Central memory CD4-positive, alpha-beta T cell (primary cell): ENCODE measurements at regions not wholly inside any gene's neighbourhood (a gene's known extent, or its start where the extent isn't known, plus 50 kb on each side); places are given as distances from the start of the nearest gene placed in this dataset.

Experiments used
- DNase-seq: peaks from one replicate; pipeline ENCODE4 v3.0.0; 2022

GRCh38 chr10:60663850-60664249 is 114.4 kb upstream of the CDK1 start:
- no peak for DNase-seq

- no peak for DNase-seq
Observed at GRCh38 chr10:60662917-60663614, 115.2 kb upstream of the CDK1 start.

DNA sequence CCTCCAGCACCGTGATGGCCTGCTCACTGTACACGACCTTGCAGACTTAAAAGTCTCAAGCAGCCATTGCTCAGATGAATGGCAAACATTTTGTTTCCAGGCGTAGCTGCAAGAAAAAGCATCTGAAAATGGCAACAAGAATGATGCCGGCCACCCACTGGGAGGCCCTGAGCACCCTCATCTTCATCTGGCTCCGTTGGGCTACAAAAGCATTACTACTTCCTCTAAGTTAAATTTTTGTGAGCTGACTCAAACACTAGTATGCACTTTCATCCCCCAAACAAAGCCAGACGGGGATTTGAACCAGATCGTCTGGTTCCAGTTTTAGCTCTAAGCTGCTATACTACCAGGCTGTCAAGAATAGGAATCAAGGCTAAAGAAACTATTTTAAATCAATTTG is 116.6 kb upstream of the CDK1 start:
- no peak for DNase-seq

DNA sequence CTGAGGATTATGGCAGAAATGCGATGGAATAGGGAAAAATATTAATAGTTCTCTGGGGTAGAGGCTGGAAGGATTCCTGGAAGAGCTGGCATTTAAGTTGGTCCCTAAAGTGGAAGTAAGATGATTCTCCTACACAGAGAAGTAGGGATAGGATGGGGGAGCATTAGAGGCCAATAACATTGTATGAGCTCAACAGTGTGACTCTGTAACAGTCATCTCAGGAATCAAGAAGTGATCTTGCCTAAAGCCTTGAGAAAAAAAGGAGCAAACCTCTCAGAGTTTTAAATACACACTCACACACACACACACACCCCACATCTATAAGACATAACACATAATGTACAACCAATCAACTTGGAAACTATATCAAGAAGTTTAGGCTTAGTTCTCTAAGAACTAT is 117.7 kb upstream of the CDK1 start:
- DNase-seq: no peak

DNA sequence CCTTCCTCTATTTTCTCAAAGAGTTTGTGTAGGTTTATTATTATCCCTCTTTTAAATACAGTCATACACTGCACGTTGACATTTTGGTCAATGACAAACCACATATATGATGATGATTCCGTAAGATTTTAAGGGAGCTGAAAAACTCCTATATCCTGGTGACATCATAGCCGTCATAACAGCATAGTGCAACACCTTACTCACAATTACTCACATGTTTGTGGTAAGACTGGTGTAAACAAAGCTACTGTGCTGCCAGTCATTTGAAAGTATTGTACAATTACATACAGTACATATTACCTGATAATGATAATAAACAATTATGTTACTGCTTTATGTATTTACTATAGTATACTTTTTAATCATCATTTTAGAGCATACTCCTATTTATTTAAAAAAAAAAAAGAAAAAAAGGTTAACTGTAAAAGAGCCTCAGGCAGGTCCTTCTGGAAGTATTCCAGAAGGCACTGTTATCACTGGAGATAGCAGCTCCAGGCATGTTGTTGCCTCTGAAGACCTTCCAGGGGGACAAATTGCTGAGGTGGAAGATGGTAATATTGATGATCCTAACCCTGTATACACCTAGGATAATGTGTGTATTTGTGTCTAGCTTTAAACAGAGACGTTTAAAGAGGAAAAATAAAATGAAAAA is 123.3 kb upstream of the CDK1 start:
- no peak for DNase-seq

GRCh38 chr10:60652628-60653027 is 125.7 kb upstream of the CDK1 start:
- DNase-seq: no peak

GRCh38 chr10:60650378-60650800 is 127.9 kb upstream of the CDK1 start:
- no peak for DNase-seq

- no peak for DNase-seq
Observed at GRCh38 chr10:60649485-60650377, 128.5 kb upstream of the CDK1 start.

DNA sequence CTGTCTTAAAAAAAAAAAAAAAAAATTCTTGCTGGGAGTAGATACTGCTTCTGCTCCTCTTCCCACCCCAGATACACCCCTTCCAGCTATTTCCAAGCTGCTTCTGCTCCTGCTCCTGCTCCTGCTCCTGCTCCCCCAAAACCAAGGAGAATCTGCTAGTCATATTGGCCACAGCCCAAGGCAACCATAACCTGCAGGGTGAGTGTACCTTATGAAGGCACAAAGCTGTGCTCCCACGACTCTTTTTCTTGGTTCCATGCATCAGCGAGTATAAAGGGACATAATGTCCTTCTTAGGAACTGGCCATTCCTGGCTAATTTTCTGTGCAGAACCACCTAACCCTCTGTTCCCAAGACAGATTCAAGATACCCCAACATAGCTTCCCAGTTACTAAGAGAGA is 129.5 kb upstream of the CDK1 start:
- no peak for DNase-seq

DNA sequence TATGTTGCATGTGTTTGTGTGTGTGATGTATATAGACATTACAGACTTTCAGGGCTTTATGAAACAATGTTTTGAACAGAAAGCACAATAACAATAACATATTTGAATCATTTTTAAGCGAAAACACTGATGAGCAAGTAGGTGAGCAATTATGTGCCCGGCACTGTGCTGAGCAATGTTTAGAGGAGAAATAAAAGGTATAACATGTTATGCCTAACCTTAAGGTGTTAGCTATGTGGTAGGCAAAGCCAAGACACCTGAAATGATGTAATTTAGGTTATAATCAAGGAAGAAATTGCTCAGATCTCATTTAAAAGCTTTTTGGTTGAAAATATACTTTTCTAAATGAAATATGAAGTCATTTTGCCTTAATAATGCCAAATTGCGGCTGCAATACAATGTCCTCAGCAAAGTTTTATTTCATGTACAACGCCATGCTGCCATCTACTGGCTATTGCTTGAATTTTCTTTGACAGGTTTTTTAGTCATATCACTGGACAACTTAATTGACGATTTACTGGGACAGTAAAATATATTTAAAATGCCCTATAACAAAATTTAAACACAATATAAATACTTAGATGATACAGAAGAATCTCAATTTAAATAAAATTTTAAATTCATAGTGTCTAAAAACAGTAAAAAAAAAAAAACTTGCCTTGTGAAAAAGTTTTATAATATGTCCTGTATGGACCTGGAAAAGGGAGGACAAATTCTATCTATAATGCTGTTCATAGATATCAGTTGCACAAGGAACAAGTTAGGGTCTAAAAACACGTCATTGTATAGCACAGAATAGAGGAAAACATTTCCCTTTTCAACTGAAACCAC is 131.1 kb upstream of the CDK1 start:
- DNase-seq: peak; percentile 25

DNA sequence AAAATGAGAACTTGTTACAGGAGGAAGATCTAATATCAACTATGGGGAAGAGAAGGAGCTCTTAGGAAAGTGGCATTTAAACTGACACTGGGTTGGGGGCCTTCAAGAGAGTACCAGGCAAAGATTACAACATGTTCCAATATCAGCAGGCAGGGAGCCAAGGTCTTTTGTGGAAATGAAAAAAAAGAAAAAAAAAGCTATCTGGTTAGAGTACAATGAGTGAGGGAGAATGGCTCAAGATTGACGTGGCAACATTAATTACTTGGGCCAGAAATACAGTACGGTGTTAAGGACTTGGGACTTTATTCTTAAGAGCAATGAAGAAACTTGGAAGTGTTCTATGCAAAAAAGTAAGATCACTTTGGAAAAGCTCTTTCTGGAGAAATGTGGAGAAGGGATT is 132.3 kb upstream of the CDK1 start:
- no peak for DNase-seq

DNA sequence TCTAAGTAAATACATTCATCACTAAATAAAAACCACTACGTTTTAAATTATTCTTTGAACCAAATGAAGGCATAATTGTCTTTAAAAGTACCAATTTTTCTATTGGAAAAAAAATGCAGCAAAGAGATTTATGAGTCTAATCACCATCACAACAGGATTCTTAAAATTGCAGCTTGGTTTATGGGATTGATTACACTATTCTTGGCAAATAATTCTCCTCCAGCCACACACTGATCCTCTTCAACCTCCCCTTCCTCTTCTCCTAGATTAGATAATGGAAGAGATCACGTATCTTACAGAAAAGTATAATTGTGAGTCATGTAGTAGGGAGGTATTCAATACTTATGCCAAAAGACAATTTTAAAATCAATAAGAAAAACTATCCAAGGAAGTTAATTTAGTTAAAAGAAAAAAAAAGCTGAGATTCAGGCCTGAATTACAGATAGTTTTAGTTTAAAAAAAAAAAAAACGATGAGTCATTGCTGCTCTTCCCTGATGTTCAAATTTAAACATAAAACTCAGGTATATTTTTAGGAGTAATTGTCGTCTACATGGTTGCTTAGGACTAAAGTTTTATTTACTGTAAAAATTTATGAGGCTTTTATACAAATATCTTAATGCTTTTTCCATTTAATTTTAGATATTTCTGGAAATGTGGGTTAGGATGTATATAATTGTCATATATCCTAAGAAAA is 133.7 kb upstream of the CDK1 start:
- no peak for DNase-seq

DNA sequence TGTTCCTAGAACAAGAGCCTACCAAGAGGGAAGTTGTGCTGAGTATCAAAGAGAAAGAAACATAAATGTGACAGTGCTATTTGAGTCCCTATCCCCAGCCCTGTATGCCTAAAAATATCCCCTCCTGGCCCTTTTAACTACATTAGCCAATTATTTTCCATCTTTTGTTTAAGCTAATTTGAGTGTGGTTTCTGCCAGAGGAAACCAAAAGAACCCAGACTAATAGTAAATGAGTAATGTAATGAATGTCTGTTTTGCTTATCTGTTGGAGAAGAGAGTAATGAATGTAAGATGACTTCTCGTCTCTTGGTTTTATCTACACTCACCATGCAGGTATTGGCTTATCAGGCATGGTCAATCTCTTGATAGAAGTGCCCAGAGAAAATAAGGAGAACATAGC is 134.4 kb upstream of the CDK1 start:
- no peak for DNase-seq

GRCh38 chr10:60629332-60629731 is 148.9 kb upstream of the CDK1 start:
- DNase-seq: no peak

DNA sequence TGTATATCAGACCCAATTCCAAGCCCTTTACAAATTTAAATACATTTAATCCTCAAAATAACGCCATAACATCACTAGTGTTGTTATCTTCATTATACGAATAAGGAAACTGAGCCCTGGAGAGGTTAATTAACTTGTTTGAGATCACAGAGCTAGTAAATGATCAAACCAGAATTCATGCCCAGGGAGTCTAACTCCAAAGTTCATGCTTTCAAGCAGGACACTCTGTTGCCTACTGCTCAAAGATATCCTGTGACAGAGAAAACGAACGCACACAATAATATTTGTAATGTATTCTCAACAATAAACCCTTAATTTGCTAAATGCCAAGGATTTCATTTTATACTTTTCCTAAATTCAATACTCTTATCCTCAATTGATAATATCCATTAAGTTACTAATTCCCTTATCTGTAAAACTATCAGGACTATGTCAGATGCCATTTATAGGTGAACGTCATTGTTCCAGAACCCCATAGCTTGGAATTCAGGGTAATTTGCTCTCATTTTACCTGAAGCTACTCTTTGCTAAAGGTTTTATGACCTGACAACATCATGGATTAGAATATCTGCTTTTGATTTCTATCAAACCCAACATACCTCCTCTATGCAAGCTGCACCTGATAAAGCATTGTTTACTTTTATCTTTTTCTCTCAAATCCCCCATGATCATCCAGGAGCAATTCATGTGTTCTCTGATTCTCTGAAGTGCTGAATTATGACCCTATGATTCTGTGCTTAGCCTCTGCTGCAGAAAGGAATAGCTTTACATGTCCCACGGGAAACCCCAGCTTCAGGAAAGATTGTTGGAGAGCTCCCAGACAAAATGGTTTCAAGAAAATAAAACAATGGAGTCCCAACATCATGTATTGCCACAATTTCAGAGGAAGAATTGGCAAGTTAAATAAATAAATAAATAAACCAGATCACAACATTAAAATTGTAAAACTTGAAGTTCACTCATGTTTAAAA is 150.2 kb upstream of the CDK1 start:
- DNase-seq: no peak

DNA sequence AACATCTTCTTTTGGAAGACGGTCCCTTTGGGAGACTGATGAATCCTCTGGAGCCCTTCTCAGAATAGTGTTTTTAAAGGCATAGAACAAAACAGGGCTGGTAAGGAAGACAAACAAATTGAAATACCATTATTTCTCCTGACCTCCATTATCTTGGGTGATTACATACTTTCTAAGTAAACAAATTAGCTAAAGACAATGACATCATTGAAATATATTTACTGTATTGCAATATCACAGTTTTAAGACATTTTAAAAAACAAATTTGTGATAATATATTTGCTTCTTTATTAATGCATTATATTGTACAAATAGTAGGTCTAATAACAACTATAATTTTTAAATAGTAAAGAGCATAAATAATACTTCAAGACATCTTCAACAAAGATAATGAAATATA is 152.2 kb upstream of the CDK1 start:
- DNase-seq: no peak

- DNase-seq: no peak
Observed at GRCh38 chr10:60623627-60624026, 154.7 kb upstream of the CDK1 start.

DNA sequence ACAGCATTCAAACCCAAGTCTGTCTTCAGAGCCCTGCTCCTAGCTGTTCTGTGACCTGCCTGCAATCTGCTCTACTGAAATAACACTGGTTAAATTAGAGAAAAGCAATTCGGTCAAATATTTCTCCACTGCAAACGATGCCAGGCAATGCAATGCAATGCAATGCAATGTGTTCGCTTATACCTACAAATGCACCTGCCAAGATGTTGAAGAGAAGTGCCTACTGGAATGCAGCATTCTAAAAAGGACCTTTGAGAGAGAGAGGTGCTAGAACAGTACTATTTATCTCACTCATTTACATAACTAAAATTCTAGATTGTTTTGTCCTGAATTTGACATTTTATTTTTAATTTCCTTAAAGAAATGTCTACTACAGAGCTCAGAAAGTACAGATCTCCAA is 157.3 kb upstream of the CDK1 start:
- DNase-seq: no peak

DNA sequence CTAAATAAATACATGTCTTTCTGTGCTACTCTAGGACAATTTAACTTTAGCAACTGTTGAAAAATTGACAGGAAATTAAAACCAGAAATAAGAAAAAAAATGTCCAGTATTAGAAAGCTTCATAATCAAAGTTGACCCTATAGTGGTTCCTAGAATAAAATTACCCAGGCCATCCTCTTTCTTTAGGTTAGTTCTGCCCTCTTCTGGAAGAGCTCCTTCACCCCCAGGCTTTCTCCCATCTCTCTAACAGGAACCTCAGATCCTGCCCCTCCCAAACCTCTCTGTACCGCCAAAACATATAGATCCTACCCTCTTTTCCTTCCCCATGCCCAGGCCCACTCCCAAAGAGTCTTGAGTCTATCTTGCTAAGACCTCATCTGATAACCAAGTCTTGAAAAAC is 159.4 kb upstream of the CDK1 start:
- no peak for DNase-seq

- no peak for DNase-seq
Observed at GRCh38 chr10:60615541-60615940, 162.7 kb upstream of the CDK1 start.

DNA sequence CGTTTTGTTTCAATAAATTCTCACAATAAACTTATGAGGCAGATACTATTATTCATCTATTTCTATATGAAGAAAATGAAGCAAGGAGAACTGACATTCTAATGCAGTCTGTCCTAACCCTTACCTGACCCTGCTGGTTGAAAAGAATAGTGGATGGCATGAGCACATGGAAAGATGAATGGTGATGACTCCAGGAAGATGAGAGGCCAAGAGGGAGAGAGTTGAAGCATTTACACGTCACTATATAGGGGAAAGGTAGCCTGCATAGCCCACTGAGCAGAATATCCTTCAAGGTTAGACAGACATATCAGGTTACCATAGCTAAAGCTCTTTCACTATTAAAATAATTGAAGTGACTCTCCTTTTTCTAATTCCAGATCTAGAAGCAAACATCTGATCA is 163.9 kb upstream of the CDK1 start:
- DNase-seq: no peak
